CD4-positive, alpha-beta T cell (primary cell): ENCODE measurements at regions not wholly inside any gene's neighbourhood (a gene's known extent, or its start where the extent isn't known, plus 50 kb on each side); places are given as distances from the start of the nearest gene placed in this dataset.

Experiments
- ATAC-seq: fragments of 200-7000 bp; cut with Tn5 transposase; one replicate; pipeline ENCODE4 v1.10.0; 2022; ENCODE audit warnings: mild to moderate bottlenecking; ENCODE audit not compliant: poor library complexity
- CTCF ChIA-PET: fragments of 350-600 bp; sonication (Branson Sonifier 250); formaldehyde crosslinking; loops from one replicate; lab custom pipeline; 2021; ENCODE audit warnings: antibody characterized with exemption, inconsistent platforms; lab: Charles Lee
- POLR2A ChIA-PET: fragments of 350-600 bp; sonication (Branson Sonifier 250); formaldehyde crosslinking; loops from one replicate; lab custom pipeline; 2021; ENCODE audit warnings: antibody characterized with exemption, inconsistent platforms; lab: Charles Lee
- DNase-seq, 14 experiments: peaks; one replicate each; pipeline ENCODE4 v3.0.0-alpha.2; 2013 to 2020; ENCODE audit warnings: mixed read lengths in 2 of 14
- H3K27ac ChIP-seq, 2 donors: one replicate each; pipeline versions ENCODE4 v1.5.1 to v1.7.0; 2013; ENCODE audit warnings: low read length in 2 of 2, low read depth in 1 of 2, mild to moderate bottlenecking in 1 of 2
- H3K27me3 ChIP-seq, 2 experiments: 1 replicate in 1 of 2; 2 replicates in 1 of 2; pipeline versions ENCODE4 v1.6.1 to v1.7.0; 2013; ENCODE audit warnings: low read length in 2 of 2, control low read depth in 1 of 2, mild to moderate bottlenecking in 1 of 2, moderate library complexity in 1 of 2; ENCODE audit not compliant: insufficient read depth in 2 of 2, control insufficient read depth in 1 of 2
- H3K36me3 ChIP-seq: one replicate; pipeline ENCODE4 v1.6.1; 2013; ENCODE audit warnings: low read length, control low read depth; ENCODE audit not compliant: insufficient read depth
- H3K4me1 ChIP-seq: one replicate; pipeline ENCODE4 v1.6.1; 2013; ENCODE audit warnings: low read length, control low read depth; ENCODE audit not compliant: insufficient read depth
- H3K4me3 ChIP-seq: one replicate; pipeline ENCODE4 v1.5.1; 2013; ENCODE audit warnings: mild to moderate bottlenecking, low read length, moderate library complexity
- H3K9me3 ChIP-seq, 2 experiments: 1 replicate in 1 of 2; 2 replicates in 1 of 2; pipeline versions ENCODE4 v1.6.1 to v1.7.0; 2013; ENCODE audit warnings: low read length in 2 of 2, mild to moderate bottlenecking in 2 of 2, control low read depth in 1 of 2, moderate library complexity in 1 of 2; ENCODE audit not compliant: control insufficient read depth in 1 of 2, insufficient read depth in 1 of 2
- H3K27ac Mint-ChIP-seq: one replicate; pipeline ENCODE4 v1.8.0; 2020; ENCODE audit warnings: mixed read lengths
- H3K27me3 Mint-ChIP-seq: one replicate; pipeline ENCODE4 v1.8.0; 2021; ENCODE audit warnings: mixed read lengths
- H3K36me3 Mint-ChIP-seq: one replicate; pipeline ENCODE4 v1.8.0; 2021; ENCODE audit warnings: low read depth, mixed read lengths
- H3K4me1 Mint-ChIP-seq: one replicate; pipeline ENCODE4 v1.8.0; 2021; ENCODE audit warnings: low read depth, mixed read lengths
- H3K4me3 Mint-ChIP-seq: one replicate; pipeline ENCODE4 v1.8.0; 2020; ENCODE audit warnings: mild to moderate bottlenecking, mixed read lengths
- H3K9me3 Mint-ChIP-seq: one replicate; pipeline ENCODE4 v1.8.0; 2020; ENCODE audit warnings: mixed read lengths
- intact Hi-C, 2 experiments: fragments of 100-400 bp; cut with DNase I in 1 of 2; cut with micrococcal nuclease in 1 of 2; formaldehyde crosslinking; loops; one replicate each; pipeline versions ENCODE4 v1.15.1 to v1.9.0; 2023 to 2025; cut with DNase I, micrococcal nuclease
- TF ChIP-seq, protein P1 (sequence below): fragments of 200-600 bp; IDR thresholded peaks from one replicate; pipeline ENCODE4 v1.8.0; 2022; ENCODE audit warnings: antibody characterized with exemption, mild to moderate bottlenecking

DNA sequence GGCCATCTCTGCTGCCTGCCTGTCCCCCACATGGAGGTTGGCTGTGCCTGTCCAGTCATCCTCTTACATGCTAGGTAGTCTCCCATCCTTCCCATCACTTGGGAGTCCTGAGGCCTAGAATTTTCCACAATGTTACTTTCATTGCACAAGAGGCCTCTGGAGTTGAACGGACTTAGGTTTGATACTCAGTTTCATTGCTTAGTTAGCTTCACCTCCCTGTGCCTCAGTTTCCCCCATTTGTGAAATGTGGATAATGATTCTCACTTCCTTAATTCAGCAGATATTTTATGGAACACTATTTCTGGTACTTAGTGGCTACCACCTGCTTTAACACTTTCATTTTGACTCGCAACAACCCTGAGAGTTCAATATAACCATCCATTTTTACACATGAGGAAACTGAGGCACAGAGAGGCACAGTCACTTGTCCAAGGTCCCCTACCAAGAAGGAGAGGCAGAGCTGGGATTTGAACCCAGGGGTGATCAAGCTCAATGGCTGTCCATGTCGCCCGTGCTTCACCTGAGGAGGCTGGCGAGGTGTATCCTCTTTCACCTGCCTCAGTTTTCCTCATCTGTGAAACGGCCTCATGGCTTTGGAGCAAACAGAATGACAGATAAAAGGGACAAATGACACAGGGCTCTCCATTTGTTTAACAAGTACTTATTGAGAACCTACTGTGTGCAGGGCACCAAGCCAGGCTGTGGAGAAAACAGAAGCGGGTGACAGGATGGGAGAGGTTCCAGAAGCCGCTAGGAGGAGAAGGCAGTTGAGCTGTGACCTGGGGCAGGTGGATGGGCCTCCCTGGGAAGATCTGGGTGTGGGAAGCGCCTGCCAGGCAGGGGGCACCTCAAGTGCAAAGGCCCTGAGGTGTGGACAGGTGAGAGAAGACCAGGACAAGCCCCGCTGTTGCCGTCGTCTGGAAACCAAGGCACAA, 154.3 kb upstream of the PTPN1 start:
- ATAC-seq: no peak
- Histone ChIP-seq H3K4me3 (no peak overlapping the region), H3K27me3 (no peaks in the 10 kb centered on the region), H3K27ac (no peak overlapping the region), H3K36me3 (no peaks in the 10 kb centered on the region), H3K4me1 (peaks cover 4% of the 10 kb centered on the region), H3K9me3 (no peaks in the 10 kb centered on the region)
- TF ChIP-seq, protein P1, sequence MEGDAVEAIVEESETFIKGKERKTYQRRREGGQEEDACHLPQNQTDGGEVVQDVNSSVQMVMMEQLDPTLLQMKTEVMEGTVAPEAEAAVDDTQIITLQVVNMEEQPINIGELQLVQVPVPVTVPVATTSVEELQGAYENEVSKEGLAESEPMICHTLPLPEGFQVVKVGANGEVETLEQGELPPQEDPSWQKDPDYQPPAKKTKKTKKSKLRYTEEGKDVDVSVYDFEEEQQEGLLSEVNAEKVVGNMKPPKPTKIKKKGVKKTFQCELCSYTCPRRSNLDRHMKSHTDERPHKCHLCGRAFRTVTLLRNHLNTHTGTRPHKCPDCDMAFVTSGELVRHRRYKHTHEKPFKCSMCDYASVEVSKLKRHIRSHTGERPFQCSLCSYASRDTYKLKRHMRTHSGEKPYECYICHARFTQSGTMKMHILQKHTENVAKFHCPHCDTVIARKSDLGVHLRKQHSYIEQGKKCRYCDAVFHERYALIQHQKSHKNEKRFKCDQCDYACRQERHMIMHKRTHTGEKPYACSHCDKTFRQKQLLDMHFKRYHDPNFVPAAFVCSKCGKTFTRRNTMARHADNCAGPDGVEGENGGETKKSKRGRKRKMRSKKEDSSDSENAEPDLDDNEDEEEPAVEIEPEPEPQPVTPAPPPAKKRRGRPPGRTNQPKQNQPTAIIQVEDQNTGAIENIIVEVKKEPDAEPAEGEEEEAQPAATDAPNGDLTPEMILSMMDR: no peak
- Mint-ChIP-seq H3K36me3 (no peaks in the 10 kb centered on the region), H3K27ac (no peak overlapping the region), H3K4me1 (no peaks in the 10 kb centered on the region), H3K9me3 (no peaks in the 10 kb centered on the region), H3K4me3 (no peak overlapping the region), H3K27me3 (no peaks in the 10 kb centered on the region)
- no peak for DNase-seq
- intact Hi-C loops: no loop called here
- ChIA-PET CTCF (no interaction called here), POLR2A (no interaction called here)

DNA sequence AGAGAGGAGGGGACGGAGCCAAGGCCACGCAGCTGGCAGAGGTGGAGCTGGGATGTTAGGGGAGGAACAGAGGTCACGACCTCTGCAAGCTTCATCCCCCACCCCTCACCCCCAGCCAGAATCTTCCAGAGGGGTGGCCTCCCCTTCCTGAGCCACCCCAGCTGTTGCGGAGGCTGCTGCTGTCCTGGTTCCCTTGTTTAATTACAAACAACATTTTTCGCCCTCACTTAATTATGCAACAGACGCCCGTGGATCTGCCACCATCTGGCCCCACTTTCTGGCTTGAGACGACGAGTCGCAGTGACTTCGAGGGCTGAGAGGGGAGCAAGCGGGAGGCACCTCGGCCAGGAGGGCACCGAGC, 153.7 kb upstream of the PTPN1 start:
- Mint-ChIP-seq H3K4me3 (no peak overlapping the region), H3K36me3 (no peaks in the 10 kb centered on the region), H3K4me1 (no peaks in the 10 kb centered on the region), H3K27me3 (no peaks in the 10 kb centered on the region), H3K9me3 (no peaks in the 10 kb centered on the region), H3K27ac (no peak overlapping the region)
- TF ChIP-seq, protein P1: no peak
- H3K4me3 ChIP-seq: no peak overlapping the region
- POLR2A ChIA-PET: no interaction called here
- no peaks in the 10 kb centered on the region for H3K9me3 ChIP-seq
- intact Hi-C loops: no loop called here
- DNase-seq (no peak), ATAC-seq (no peak)
- no peak overlapping the region for H3K27ac ChIP-seq
- CTCF ChIA-PET: no interaction called here
- H3K27me3 ChIP-seq: no peaks in the 10 kb centered on the region
- H3K36me3 ChIP-seq: no peaks in the 10 kb centered on the region
- peaks cover 4% of the 10 kb centered on the region for H3K4me1 ChIP-seq

DNA sequence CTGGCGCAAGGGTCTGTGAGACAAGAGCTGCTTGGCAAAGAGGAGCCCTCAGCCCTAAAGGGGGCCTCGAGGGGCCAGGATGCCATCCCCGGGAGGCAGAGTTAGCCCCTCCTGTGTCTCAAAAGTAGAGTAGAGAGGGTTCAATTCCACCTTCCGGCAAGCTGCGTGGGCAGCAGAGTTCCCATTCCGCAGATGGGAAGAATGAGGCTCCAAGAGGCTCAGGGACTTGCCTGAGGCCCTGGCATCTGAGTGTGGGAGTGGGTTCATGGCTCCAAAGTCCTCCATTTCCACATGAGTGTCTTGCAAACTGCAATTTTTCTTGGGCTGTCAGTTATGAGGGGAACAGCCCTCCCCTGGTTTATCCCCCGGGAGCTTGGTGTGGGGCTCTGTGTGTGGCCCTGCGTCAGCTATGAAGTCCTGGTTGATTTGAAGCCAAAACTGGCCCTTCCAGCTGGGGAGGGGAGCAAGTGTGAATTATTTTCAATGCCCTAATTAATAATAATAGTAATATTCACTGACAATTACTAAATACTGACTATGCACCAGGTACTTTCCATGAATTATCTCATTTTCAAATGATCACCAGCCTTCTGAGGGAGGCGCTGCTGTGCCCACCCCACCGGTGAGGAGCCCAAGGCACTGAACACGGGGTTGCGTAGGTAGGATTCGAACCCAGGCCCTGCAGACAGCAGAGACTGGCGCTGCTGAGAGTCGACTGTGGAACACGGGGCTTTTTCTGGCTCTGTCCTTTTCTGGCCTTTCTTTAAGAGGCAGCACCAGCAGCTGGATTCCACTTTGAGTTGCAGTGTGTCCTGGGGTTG, 153.0 kb upstream of the PTPN1 start:
- TF ChIP-seq, protein P1: no peak
- POLR2A ChIA-PET: no interaction called here
- CTCF ChIA-PET: no interaction called here
- Mint-ChIP-seq H3K27me3 (no peaks in the 10 kb centered on the region), H3K36me3 (no peaks in the 10 kb centered on the region), H3K27ac (no peak overlapping the region), H3K4me1 (no peaks in the 10 kb centered on the region), H3K9me3 (no peaks in the 10 kb centered on the region), H3K4me3 (no peak overlapping the region)
- H3K36me3 ChIP-seq: no peaks in the 10 kb centered on the region
- H3K27me3 ChIP-seq: no peaks in the 10 kb centered on the region
- no peak overlapping the region for H3K27ac ChIP-seq
- ATAC-seq (no peak), DNase-seq (no peak)
- no peak overlapping the region for H3K4me3 ChIP-seq
- no peaks in the 10 kb centered on the region for H3K9me3 ChIP-seq
- peaks cover 4% of the 10 kb centered on the region for H3K4me1 ChIP-seq
- intact Hi-C loops: no loop called here
